AG04450 (cell line): ENCODE measurements at regions not wholly inside any gene's neighbourhood (a gene's known extent, or its start where the extent isn't known, plus 50 kb on each side); places are given as distances from the start of the nearest gene placed in this dataset.

Source experiments
- CTCF ChIA-PET: fragments of 300-600, 350-600 bp; formaldehyde crosslinking; extraction: SDS; loops from one replicate; lab custom pipeline; 2022; ENCODE audit warnings: antibody characterized with exemption, inconsistent platforms; lab: Charles Lee
- POLR2A ChIA-PET: fragments of 350-600 bp; formaldehyde crosslinking; extraction: SDS; loops from one replicate; lab custom pipeline; 2021; ENCODE audit warnings: antibody characterized with exemption, inconsistent platforms; lab: Yijun Ruan, JAX
- DNase-seq: peaks from one replicate; pipeline ENCODE4 v3.0.0-alpha.2; 2011; ENCODE audit warnings: low read depth, low spot score
- H3K27ac ChIP-seq: one replicate; pipeline ENCODE4 v1.5.1; 2012; ENCODE audit warnings: low read depth, low read length, control low read depth
- H3K27me3 ChIP-seq: one replicate; pipeline ENCODE4 v1.6.0; 2012; ENCODE audit warnings: low read length; ENCODE audit not compliant: control insufficient read depth, insufficient read depth
- H3K4me3 ChIP-seq: 2 replicates; pipeline ENCODE4 v1.5.1; 2011; ENCODE audit warnings: mild to moderate bottlenecking, low read depth, low read length, control low read depth
- H3K9me3 ChIP-seq: 2 replicates; pipeline ENCODE4 v1.5.1; 2012; ENCODE audit warnings: low read length; ENCODE audit not compliant: control insufficient read depth, insufficient read depth
- TF ChIP-seq, protein P1 (sequence below): IDR thresholded peaks from 2 replicates; pipeline ENCODE4 v1.5.1; 2011; ENCODE audit warnings: low read depth, low read length, control low read depth, inconsistent platforms

DNA sequence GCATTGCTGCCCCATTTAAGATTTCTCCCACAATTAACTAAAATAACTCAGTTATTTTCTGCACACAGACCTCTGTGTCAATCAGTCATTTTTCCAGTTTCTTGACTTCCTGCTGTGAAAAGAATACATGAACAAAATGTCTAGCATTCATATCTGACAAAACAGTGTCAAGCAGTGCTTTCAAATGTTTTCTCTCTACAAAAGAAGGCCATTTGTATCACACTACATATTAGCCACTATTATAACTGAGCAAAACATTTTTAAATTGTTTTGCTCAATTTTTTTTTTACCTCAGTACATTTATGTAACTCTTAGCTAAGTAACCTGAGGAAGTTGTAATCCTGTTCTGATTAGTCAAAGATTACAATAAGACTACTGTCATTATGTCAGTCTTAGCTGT, 1498.5 kb upstream of the PRMT6 start:
- Histone ChIP-seq H3K9me3 (peaks cover 3% of the 10 kb centered on the region; the same call in 1 of the 2 replicates), H3K27ac (no peak overlapping the region), H3K4me3 (no peak overlapping the region), H3K27me3 (no peaks in the 10 kb centered on the region)
- ChIA-PET POLR2A (no interaction called here), CTCF (no interaction called here)
- TF ChIP-seq, protein P1, sequence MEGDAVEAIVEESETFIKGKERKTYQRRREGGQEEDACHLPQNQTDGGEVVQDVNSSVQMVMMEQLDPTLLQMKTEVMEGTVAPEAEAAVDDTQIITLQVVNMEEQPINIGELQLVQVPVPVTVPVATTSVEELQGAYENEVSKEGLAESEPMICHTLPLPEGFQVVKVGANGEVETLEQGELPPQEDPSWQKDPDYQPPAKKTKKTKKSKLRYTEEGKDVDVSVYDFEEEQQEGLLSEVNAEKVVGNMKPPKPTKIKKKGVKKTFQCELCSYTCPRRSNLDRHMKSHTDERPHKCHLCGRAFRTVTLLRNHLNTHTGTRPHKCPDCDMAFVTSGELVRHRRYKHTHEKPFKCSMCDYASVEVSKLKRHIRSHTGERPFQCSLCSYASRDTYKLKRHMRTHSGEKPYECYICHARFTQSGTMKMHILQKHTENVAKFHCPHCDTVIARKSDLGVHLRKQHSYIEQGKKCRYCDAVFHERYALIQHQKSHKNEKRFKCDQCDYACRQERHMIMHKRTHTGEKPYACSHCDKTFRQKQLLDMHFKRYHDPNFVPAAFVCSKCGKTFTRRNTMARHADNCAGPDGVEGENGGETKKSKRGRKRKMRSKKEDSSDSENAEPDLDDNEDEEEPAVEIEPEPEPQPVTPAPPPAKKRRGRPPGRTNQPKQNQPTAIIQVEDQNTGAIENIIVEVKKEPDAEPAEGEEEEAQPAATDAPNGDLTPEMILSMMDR: no peak
- no peak for DNase-seq

DNA sequence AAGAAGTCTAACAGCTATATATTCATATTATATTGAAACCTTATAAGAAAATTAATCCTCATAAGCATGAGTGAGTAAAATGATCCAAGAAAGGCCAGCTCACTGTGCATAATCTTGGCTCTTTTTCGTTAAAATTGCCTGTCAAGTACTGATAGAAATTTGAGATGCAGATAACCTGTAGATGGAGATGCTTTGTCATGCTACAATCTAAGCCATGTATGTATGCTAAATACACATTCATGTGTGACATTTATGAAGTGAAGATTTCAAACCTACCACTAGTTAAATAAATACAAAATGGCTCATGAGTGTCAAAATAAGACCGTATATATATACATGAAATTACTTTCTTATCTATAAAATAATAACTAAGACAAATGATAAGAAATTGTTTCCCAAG, 1491.5 kb upstream of the PRMT6 start:
- no peaks in the 10 kb centered on the region for H3K27me3 ChIP-seq
- no peak overlapping the region for H3K4me3 ChIP-seq
- ChIA-PET CTCF (no interaction called here), POLR2A (no interaction called here)
- no peaks in the 10 kb centered on the region for H3K9me3 ChIP-seq
- TF ChIP-seq, protein P1: no peak
- H3K27ac ChIP-seq: no peak overlapping the region
- no peak for DNase-seq

DNA sequence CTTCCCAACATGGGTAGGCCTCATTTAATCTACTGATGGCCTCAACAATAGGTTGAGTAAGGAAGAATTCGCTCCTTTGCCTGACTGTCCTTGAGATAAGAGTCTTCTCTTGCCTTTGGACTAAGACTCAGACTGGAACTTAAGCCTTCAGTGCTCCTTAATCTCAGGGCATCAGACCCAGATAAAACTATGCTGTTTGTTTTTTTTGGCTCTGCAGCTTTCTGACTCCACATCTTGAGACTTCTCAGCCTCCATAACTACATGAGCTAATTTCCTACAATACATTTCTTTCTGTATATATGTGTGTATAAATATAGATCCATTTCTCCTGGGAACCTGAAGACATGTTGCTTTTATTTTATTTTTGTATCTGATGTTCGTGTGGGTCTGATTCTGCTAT, 1470.7 kb upstream of the PRMT6 start:
- TF ChIP-seq, protein P1: no peak
- no peak overlapping the region for H3K27ac ChIP-seq
- CTCF ChIA-PET: no interaction called here
- H3K27me3 ChIP-seq: no peaks in the 10 kb centered on the region
- H3K4me3 ChIP-seq: no peak overlapping the region
- no peaks in the 10 kb centered on the region for H3K9me3 ChIP-seq
- POLR2A ChIA-PET: no interaction called here
- no peak for DNase-seq

DNA sequence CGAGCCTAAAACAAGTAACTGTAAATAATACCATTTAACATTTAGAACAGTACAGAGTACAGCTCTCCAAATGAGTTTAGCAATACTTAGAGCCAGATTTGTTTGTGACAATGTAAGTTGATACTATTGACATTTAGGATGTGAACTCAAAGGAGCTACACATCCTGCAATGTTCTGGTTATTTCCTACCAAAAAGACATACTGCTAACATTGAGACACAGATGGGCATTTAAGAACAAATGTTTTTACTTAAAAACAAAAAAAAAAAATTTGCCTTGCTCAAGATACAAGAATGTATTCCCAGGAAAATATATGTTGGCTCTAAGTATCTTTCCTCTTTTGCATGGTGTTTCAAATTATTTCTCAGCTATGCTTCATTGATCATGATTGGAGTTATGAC, 1464.8 kb upstream of the PRMT6 start:
- Histone ChIP-seq H3K27ac (no peak overlapping the region), H3K4me3 (no peak overlapping the region), H3K27me3 (no peaks in the 10 kb centered on the region), H3K9me3 (no peaks in the 10 kb centered on the region; the same call in 1 of the 2 replicates)
- POLR2A ChIA-PET: no interaction called here
- TF ChIP-seq, protein P1: no peak
- CTCF ChIA-PET: no interaction called here
- no peak for DNase-seq

DNA sequence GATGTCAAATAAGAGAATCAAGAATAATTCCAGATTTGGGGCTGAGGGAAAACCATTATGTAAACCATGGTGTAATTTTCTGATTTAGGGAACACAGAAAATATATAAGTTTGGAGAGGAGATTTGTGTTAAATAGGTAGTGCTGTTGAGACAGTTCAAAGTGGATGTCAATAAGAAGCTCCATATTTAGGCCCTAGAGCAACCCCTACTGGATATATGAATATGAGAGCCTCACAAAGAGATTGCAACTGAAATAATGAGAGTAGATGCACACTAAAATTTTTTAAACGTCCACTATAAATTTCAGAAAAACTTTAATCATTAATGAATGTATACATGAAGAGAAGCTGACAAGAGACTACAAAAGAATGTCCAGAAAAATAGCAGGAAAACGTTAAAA, 1447.8 kb upstream of the PRMT6 start:
- Histone ChIP-seq H3K27ac (no peak overlapping the region), H3K4me3 (no peak overlapping the region), H3K9me3 (no peaks in the 10 kb centered on the region), H3K27me3 (no peaks in the 10 kb centered on the region)
- TF ChIP-seq, protein P1: no peak
- ChIA-PET CTCF (no interaction called here), POLR2A (no interaction called here)
- DNase-seq: no peak
